Chondrocyte (in vitro differentiated cells): ENCODE measurements at regions not wholly inside any gene's neighbourhood (a gene's known extent, or its start where the extent isn't known, plus 50 kb on each side); places are given as distances from the start of the nearest gene placed in this dataset.
A peak's percentile ranks its signal among the peaks of the same experiment; 100 is the strongest.

Source experiments
- DNase-seq: peaks from one replicate; pipeline ENCODE4 v3.0.0; 2021; ENCODE audit warnings: mixed read lengths, low spot score
- H3K27ac Mint-ChIP-seq: one replicate; pipeline ENCODE4 v1.8.0; 2021; ENCODE audit warnings: mild to moderate bottlenecking, moderate library complexity, mixed read lengths; ENCODE audit not compliant: unreplicated experiment
- H3K27me3 Mint-ChIP-seq: 2 replicates; pipeline ENCODE4 v1.8.0; 2021; ENCODE audit warnings: low read depth, mixed read lengths
- H3K36me3 Mint-ChIP-seq: 2 replicates; pipeline ENCODE4 v1.8.0; 2021; ENCODE audit warnings: low read depth, mixed read lengths
- H3K4me1 Mint-ChIP-seq: 2 replicates; pipeline ENCODE4 v1.8.0; 2021; ENCODE audit warnings: low read depth, mild to moderate bottlenecking, mixed read lengths
- H3K4me3 Mint-ChIP-seq: one replicate; pipeline ENCODE4 v1.8.0; 2021; ENCODE audit warnings: mild to moderate bottlenecking, moderate library complexity, mixed read lengths; ENCODE audit not compliant: unreplicated experiment
- H3K9me3 Mint-ChIP-seq: 2 replicates; pipeline ENCODE4 v1.8.0; 2021; ENCODE audit warnings: low read depth, mixed read lengths
- CTCF ChIP-seq: fragments of 200-600 bp; sonication (generic); IDR thresholded peaks from 2 replicates; pipeline ENCODE4 v1.5.0; 2021; ENCODE audit warnings: antibody characterized with exemption, mild to moderate bottlenecking, moderate library complexity

- no peaks in the 10 kb centered on the region for H3K9me3 Mint-ChIP-seq
- no peaks in the 10 kb centered on the region for H3K27me3 Mint-ChIP-seq
- DNase-seq, result no peak
- no peaks in the 10 kb centered on the region for H3K36me3 Mint-ChIP-seq
- H3K4me1 Mint-ChIP-seq, result peaks cover 57% of the 10 kb centered on the region
- no peak overlapping the region for H3K4me3 Mint-ChIP-seq
- H3K27ac Mint-ChIP-seq, result peak overlapping the region; percentile 85
- TF ChIP-seq CTCF, result no peak
These were observed 85.2 kb upstream of the LCLAT1 start for GRCh38 chr2:30361751-30362394.

GRCh38 chr2:30362468-30363081 lies 84.5 kb upstream of the LCLAT1 start:
- TF ChIP-seq CTCF, result no peak
- H3K9me3 Mint-ChIP-seq, result no peaks in the 10 kb centered on the region
- H3K27ac Mint-ChIP-seq, result peak overlapping the region; percentile 85
- H3K4me1 Mint-ChIP-seq, result peaks cover 59% of the 10 kb centered on the region
- H3K27me3 Mint-ChIP-seq, result no peaks in the 10 kb centered on the region
- H3K4me3 Mint-ChIP-seq, result no peak overlapping the region
- no peak for DNase-seq
- no peaks in the 10 kb centered on the region for H3K36me3 Mint-ChIP-seq

GRCh38 chr2:30363406-30363805 lies 83.6 kb upstream of the LCLAT1 start:
- H3K27me3 Mint-ChIP-seq, result no peaks in the 10 kb centered on the region
- no peaks in the 10 kb centered on the region for H3K9me3 Mint-ChIP-seq
- TF ChIP-seq CTCF, result no peak
- no peaks in the 10 kb centered on the region for H3K36me3 Mint-ChIP-seq
- H3K27ac Mint-ChIP-seq, result peak overlapping the region; percentile 85
- H3K4me1 Mint-ChIP-seq, result peaks cover 66% of the 10 kb centered on the region
- DNase-seq, result no peak
- H3K4me3 Mint-ChIP-seq, result no peak overlapping the region

- Mint-ChIP-seq H3K27ac (no peak overlapping the region), H3K27me3 (no peaks in the 10 kb centered on the region), H3K36me3 (no peaks in the 10 kb centered on the region), H3K4me1 (peaks cover 61% of the 10 kb centered on the region), H3K9me3 (no peaks in the 10 kb centered on the region), H3K4me3 (no peak overlapping the region)
- no peak for TF ChIP-seq CTCF
- DNase-seq, result no peak
These were observed 81.8 kb upstream of the LCLAT1 start for GRCh38 chr2:30365201-30365600.

- Mint-ChIP-seq H3K27me3 (no peaks in the 10 kb centered on the region), H3K9me3 (no peaks in the 10 kb centered on the region), H3K36me3 (no peaks in the 10 kb centered on the region), H3K4me3 (no peak overlapping the region), H3K4me1 (peaks cover 57% of the 10 kb centered on the region), H3K27ac (peak overlapping the region; percentile 57)
- DNase-seq, result no peak
- TF ChIP-seq CTCF, result no peak
These were observed 80.8 kb upstream of the LCLAT1 start for GRCh38 chr2:30366199-30366691.
